Panc1 (cell line): ENCODE measurements at regions not wholly inside any gene's neighbourhood (a gene's known extent, or its start where the extent isn't known, plus 50 kb on each side); places are given as distances from the start of the nearest gene placed in this dataset.

Experiments
- POLR2AphosphoS5 ChIP-seq: IDR thresholded peaks from 2 replicates; pipeline ENCODE4 v1.6.1; 2012; ENCODE audit warnings: mild to moderate bottlenecking, low read depth, low read length, moderate library complexity
- SIN3A ChIP-seq: IDR thresholded peaks from 2 replicates; pipeline ENCODE4 v1.6.1; 2012; ENCODE audit warnings: low read depth, mild to moderate bottlenecking, low read length, moderate library complexity, borderline replicate concordance; ENCODE audit not compliant: insufficient read depth
- TF ChIP-seq, protein P1 (sequence below): fragments of 450-650 bp; IDR thresholded peaks from 2 replicates; pipeline ENCODE4 v1.5.1; 2017; ENCODE audit warnings: mild to moderate bottlenecking

DNA sequence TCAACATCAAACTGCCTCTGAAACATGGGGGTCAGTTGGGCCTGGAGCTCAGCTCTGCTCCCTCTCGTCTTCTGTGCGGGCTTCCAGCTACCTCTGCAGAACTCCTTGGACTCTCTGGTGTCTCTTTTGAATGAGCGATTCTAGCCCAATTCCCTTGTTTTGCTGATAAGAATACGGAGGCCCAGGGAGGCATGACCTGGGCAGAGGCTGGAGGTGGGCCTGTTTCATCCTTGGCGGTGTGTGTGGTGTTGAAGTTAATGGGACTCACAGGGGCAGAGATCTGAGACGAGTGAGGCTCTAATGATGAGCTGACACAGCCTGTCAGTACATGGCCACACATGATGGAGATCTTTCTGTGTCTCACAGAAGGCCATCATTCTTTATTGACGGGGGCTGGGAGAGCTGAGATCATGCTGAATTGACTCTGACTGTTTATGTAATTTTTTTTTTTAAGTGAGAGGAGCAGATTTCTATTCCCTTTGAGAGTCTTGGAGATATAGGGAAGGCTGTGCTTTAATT, 134.5 kb downstream of the URB2 start:
- TF ChIP-seq, protein P1, sequence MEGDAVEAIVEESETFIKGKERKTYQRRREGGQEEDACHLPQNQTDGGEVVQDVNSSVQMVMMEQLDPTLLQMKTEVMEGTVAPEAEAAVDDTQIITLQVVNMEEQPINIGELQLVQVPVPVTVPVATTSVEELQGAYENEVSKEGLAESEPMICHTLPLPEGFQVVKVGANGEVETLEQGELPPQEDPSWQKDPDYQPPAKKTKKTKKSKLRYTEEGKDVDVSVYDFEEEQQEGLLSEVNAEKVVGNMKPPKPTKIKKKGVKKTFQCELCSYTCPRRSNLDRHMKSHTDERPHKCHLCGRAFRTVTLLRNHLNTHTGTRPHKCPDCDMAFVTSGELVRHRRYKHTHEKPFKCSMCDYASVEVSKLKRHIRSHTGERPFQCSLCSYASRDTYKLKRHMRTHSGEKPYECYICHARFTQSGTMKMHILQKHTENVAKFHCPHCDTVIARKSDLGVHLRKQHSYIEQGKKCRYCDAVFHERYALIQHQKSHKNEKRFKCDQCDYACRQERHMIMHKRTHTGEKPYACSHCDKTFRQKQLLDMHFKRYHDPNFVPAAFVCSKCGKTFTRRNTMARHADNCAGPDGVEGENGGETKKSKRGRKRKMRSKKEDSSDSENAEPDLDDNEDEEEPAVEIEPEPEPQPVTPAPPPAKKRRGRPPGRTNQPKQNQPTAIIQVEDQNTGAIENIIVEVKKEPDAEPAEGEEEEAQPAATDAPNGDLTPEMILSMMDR = no peak
- TF ChIP-seq SIN3A (no peak), POLR2AphosphoS5 (no peak)
